HCT116 (cell line): ENCODE measurements at regions not wholly inside any gene's neighbourhood (a gene's known extent, or its start where the extent isn't known, plus 50 kb on each side); places are given as distances from the start of the nearest gene placed in this dataset.

Experiments used
- ATAC-seq: fragments of 200-7000 bp; cut with Tn5 transposase; 2 replicates; pipeline ENCODE4 v1.9.1; 2020; ENCODE audit warnings: mild to moderate bottlenecking, moderate library complexity
- BruUV-seq: library from RNA; stranded (reverse); fragments of 400-500 nt; replicated peaks from 2 replicates; lab custom pipeline; 2021; lab: Mats Ljungman, UMichigan
- CTCF ChIA-PET: fragments of 300-600 bp; sonication (Branson Sonifier 250); formaldehyde crosslinking; loops from one replicate; lab custom pipeline; 2021; ENCODE audit warnings: antibody characterized with exemption; lab: Charles Lee
- POLR2A ChIA-PET: fragments of 300-600, 350-600 bp; sonication (Branson Sonifier 250); formaldehyde crosslinking; loops from one replicate; lab custom pipeline; 2021; ENCODE audit warnings: antibody characterized with exemption; lab: Charles Lee
- RAD21 ChIA-PET, 2 experiments: fragments of 300-600 bp; sonication (Branson Sonifier 250); formaldehyde crosslinking; loops; one replicate each; lab custom pipeline; 2023; ENCODE audit warnings: low total read pairs in 2 of 2; ENCODE audit not compliant: uncharacterized antibody in 2 of 2, unreplicated experiment in 2 of 2, low non-redundant PET in 1 of 2; lab: Charles Lee
- DNase-seq: peaks from one replicate; pipeline ENCODE4 v3.0.0-alpha.2; 2010; ENCODE audit warnings: low read depth, low spot score
- H2AFZ ChIP-seq: fragments of 200-600 bp; shearing (Covaris generic), sonication (generic); 2 replicates; pipeline ENCODE4 v1.6.1; 2017; ENCODE audit warnings: low read depth, mixed run types, mixed read lengths, antibody characterized with exemption, low read length; ENCODE audit not compliant: poor library complexity, severe bottlenecking
- H3K27ac ChIP-seq: 2 replicates; pipeline ENCODE4 v1.5.1; 2012; ENCODE audit warnings: low read depth, low read length
- H3K27me3 ChIP-seq: fragments of 200-600 bp; sonication (generic); 2 replicates; pipeline ENCODE4 v1.6.1; 2016; ENCODE audit warnings: mixed run types, low read length, mixed read lengths; ENCODE audit not compliant: insufficient read depth
- H3K36me3 ChIP-seq, 2 experiments: fragments of 200-500 bp in 1 of 2; fragments of 200-600 bp in 1 of 2; sonication (Bioruptor generic) in 1 of 2; sonication (generic) in 1 of 2; 2 replicates each; pipeline versions ENCODE4 v1.5.1 to v1.6.1; 2014 to 2016; ENCODE audit warnings: low read length in 2 of 2, inconsistent platforms in 1 of 2, mixed read lengths in 1 of 2, mixed run types in 1 of 2; ENCODE audit not compliant: insufficient read depth in 2 of 2, control insufficient read depth in 1 of 2
- H3K4me1 ChIP-seq, 2 experiments: fragments of 200-600 bp in 1 of 2; sonication (generic) in 1 of 2; 2 replicates each; pipeline versions ENCODE4 v1.5.1 to v1.6.1; 2012 to 2017; ENCODE audit warnings: low read length in 2 of 2, inconsistent platforms in 1 of 2, mild to moderate bottlenecking in 1 of 2, mixed read lengths in 1 of 2, mixed run types in 1 of 2, moderate library complexity in 1 of 2; ENCODE audit not compliant: insufficient read depth in 2 of 2, control insufficient read depth in 1 of 2
- H3K4me2 ChIP-seq: fragments of 200-600 bp; sonication (generic); 2 replicates; pipeline ENCODE4 v1.6.1; 2017; ENCODE audit warnings: mixed run types, low read length, mixed read lengths
- H3K4me3 ChIP-seq, 2 experiments: fragments of 200-600 bp in 1 of 2; sonication (generic) in 1 of 2; replicated peaks in 1 of 2; 2 replicates each; pipeline ENCODE4 v1.5.1; 2011 to 2016; ENCODE audit warnings: low read length in 2 of 2, control low read depth in 1 of 2, low read depth in 1 of 2, mild to moderate bottlenecking in 1 of 2, mixed read lengths in 1 of 2, mixed run types in 1 of 2
- H3K79me2 ChIP-seq: fragments of 200-600 bp; sonication (generic); 2 replicates; pipeline ENCODE4 v1.6.1; 2017; ENCODE audit warnings: mild to moderate bottlenecking, mixed run types, low read length, moderate library complexity, mixed read lengths; ENCODE audit not compliant: insufficient read depth
- H3K9ac ChIP-seq: fragments of 200-600 bp; sonication (generic); 2 replicates; pipeline ENCODE4 v1.6.1; 2016; ENCODE audit warnings: low read length, mixed read lengths
- H3K9me2 ChIP-seq: fragments of 200-600 bp; sonication (generic), shearing (Covaris generic); 2 replicates; pipeline ENCODE4 v1.6.1; 2017; ENCODE audit warnings: mixed run types, mild to moderate bottlenecking, moderate library complexity; ENCODE audit not compliant: insufficient read depth
- H3K9me3 ChIP-seq, 2 experiments: fragments of 200-500 bp in 1 of 2; fragments of 200-600 bp in 1 of 2; sonication (Bioruptor generic) in 1 of 2; sonication (generic) in 1 of 2; 2 replicates each; pipeline ENCODE4 v1.6.1; 2014 to 2017; ENCODE audit warnings: low read length in 2 of 2, mixed read lengths in 2 of 2, inconsistent platforms in 1 of 2, low read depth in 1 of 2, mild to moderate bottlenecking in 1 of 2, mixed run types in 1 of 2, moderate library complexity in 1 of 2; ENCODE audit not compliant: control insufficient read depth in 1 of 2, insufficient read depth in 1 of 2
- H4K20me1 ChIP-seq: fragments of 200-600 bp; sonication (generic), shearing (Covaris generic); 2 replicates; pipeline ENCODE4 v1.6.1; 2017; ENCODE audit warnings: mixed run types, mild to moderate bottlenecking, moderate library complexity; ENCODE audit not compliant: insufficient read depth
- ATF3 ChIP-seq: IDR thresholded peaks from 2 replicates; pipeline ENCODE4 v1.6.1; 2012
- CBX3 ChIP-seq: IDR thresholded peaks from 2 replicates; pipeline ENCODE4 v1.6.1; 2012; ENCODE audit warnings: low read depth
- CEBPB ChIP-seq: IDR thresholded peaks from 2 replicates; pipeline ENCODE4 v1.6.1; 2012; ENCODE audit warnings: low read depth
- ELF1 ChIP-seq: IDR thresholded peaks from 2 replicates; pipeline ENCODE4 v1.6.1; 2012; ENCODE audit warnings: low read depth, borderline replicate concordance
- EZH2 ChIP-seq: fragments of 200-600 bp; sonication (generic); IDR thresholded peaks from 2 replicates; pipeline ENCODE4 v1.6.1; 2017; ENCODE audit warnings: antibody characterized with exemption, mixed run types
- EZH2phosphoT487 ChIP-seq: fragments of 200-600 bp; IDR thresholded peaks from 2 replicates; pipeline ENCODE4 v1.6.1; 2018; ENCODE audit warnings: antibody characterized with exemption, borderline replicate concordance
- FOSL1 ChIP-seq: IDR thresholded peaks from 2 replicates; pipeline ENCODE4 v1.6.1; 2012; ENCODE audit warnings: low read depth
- JUND ChIP-seq: IDR thresholded peaks from 2 replicates; pipeline ENCODE4 v1.6.1; 2012
- MAX ChIP-seq: IDR thresholded peaks from 2 replicates; pipeline ENCODE4 v1.6.1; 2012
- POLR2A ChIP-seq: IDR thresholded peaks from 2 replicates; pipeline ENCODE4 v1.7.0; 2011; ENCODE audit warnings: borderline replicate concordance; ENCODE audit not compliant: insufficient read depth, insufficient read length; ENCODE audit errors: extremely low read depth
- RAD21 ChIP-seq: IDR thresholded peaks from 2 replicates; pipeline ENCODE4 v1.6.1; 2012; ENCODE audit warnings: low read depth, mild to moderate bottlenecking
- SRF ChIP-seq: IDR thresholded peaks from 2 replicates; pipeline ENCODE4 v1.6.1; 2012; ENCODE audit warnings: low read depth
- TCF7L2 ChIP-seq: IDR thresholded peaks from 2 replicates; pipeline ENCODE4 v1.7.0; 2011; ENCODE audit warnings: borderline replicate concordance, inconsistent platforms; ENCODE audit not compliant: insufficient read depth, insufficient read length; ENCODE audit errors: extremely low read depth
- YY1 ChIP-seq: IDR thresholded peaks from 2 replicates; pipeline ENCODE4 v1.6.1; 2011; ENCODE audit warnings: low read length, low read depth, moderate library complexity, mild to moderate bottlenecking; ENCODE audit not compliant: insufficient replicate concordance; ENCODE audit errors: extremely low read depth
- ZFX ChIP-seq: fragments of 450-650 bp; IDR thresholded peaks from 2 replicates; pipeline ENCODE4 v1.6.1; 2017
- intact Hi-C: fragments of 100-400 bp; cut with micrococcal nuclease; formaldehyde crosslinking; loops from 2 replicates; pipeline ENCODE4 v1.10.0; 2022

- intact Hi-C loops, result no loop called here
- BruUV-seq, result no TSS peak
- no peak overlapping the region for H3K9ac ChIP-seq
- no peaks in the 10 kb centered on the region for H3K4me1 ChIP-seq
- no peak overlapping the region for H3K4me2 ChIP-seq
- H3K27me3 ChIP-seq, result no peaks in the 10 kb centered on the region
- H3K36me3 ChIP-seq, result no peaks in the 10 kb centered on the region
- no peak for ATAC-seq
- POLR2A ChIA-PET, result no interaction called here
- H3K9me3 ChIP-seq, result peaks cover 10 to 12% of the 10 kb centered on the region in 2 experiments; a peak in 2 of 4 replicates
- TF ChIP-seq RAD21, result no peak
- TF ChIP-seq CEBPB, result no peak
- no peak overlapping the region for H3K27ac ChIP-seq
- RAD21 ChIA-PET, result no interaction called here
- H4K20me1 ChIP-seq, result no peaks in the 10 kb centered on the region
- H2AFZ ChIP-seq, result no peak overlapping the region
- CTCF ChIA-PET, result no interaction called here
- no peaks in the 10 kb centered on the region for H3K79me2 ChIP-seq
- no peak for DNase-seq
- no peak overlapping the region for H3K4me3 ChIP-seq
- no peaks in the 10 kb centered on the region for H3K9me2 ChIP-seq
Observed at GRCh38 chr3:74119221-74119620, 494.5 kb upstream of the PDZRN3 start.

- no TSS peak for BruUV-seq
- RAD21 ChIA-PET, result no interaction called here
Observed at GRCh38 chr3:74115906-74116305, 491.2 kb upstream of the PDZRN3 start.

More at GRCh38 chr3:74115906-74116305, 491.2 kb upstream of the PDZRN3 start:
- ChIA-PET POLR2A (no interaction called here), CTCF (no interaction called here)
- no peak for TF ChIP-seq EZH2
- no peak for TF ChIP-seq POLR2A
- no peak for TF ChIP-seq TCF7L2
- TF ChIP-seq SRF, result no peak
- no peak for TF ChIP-seq ZFX
- TF ChIP-seq EZH2phosphoT487, result no peak
- no peak for TF ChIP-seq CEBPB
- no peak for TF ChIP-seq YY1
- TF ChIP-seq ATF3, result no peak
- TF ChIP-seq JUND, result no peak
- TF ChIP-seq CBX3, result no peak
- no peak for TF ChIP-seq MAX
- TF ChIP-seq FOSL1, result no peak
- TF ChIP-seq ELF1, result no peak
- intact Hi-C loops, result no loop called here
- Histone ChIP-seq H3K9me2 (no peaks in the 10 kb centered on the region), H3K27me3 (no peaks in the 10 kb centered on the region), H3K4me2 (no peak overlapping the region), H3K4me3 (no peak overlapping the region), H3K79me2 (no peaks in the 10 kb centered on the region), H3K9ac (no peak overlapping the region), H3K4me1 (no peaks in the 10 kb centered on the region), H3K9me3 (peaks cover 5 to 12% of the 10 kb centered on the region in 2 experiments; a peak in 2 of 4 replicates), H3K27ac (no peak overlapping the region), H3K36me3 (no peaks in the 10 kb centered on the region), H4K20me1 (no peaks in the 10 kb centered on the region), H2AFZ (no peak overlapping the region)
- DNase-seq, result no peak
- no peak for ATAC-seq
